ENCODE measurements at regions not wholly inside any gene's neighbourhood (a gene's known extent, or its start where the extent isn't known, plus 50 kb on each side); places are given as distances from the start of the nearest gene placed in this dataset.

GRCh38 chr10:128781637-128782036 lies 655.4 kb upstream of the MKI67 start:
- Histone ChIP-seq H2AFZ (ENCODE audit: low read length) (no peak overlapping the region), H3K9me3 (ENCODE audit: low read length) (no peaks in the 10 kb centered on the region), H3K27ac (ENCODE audit: low read depth, low read length, poor library complexity, severe bottlenecking) (no peak overlapping the region), H4K20me1 (ENCODE audit: insufficient read depth, low read length) (no peaks in the 10 kb centered on the region), H3K9ac (ENCODE audit: low read length) (no peak overlapping the region), H3K9me2 (ENCODE audit: low read depth, low read length) (no peaks in the 10 kb centered on the region), H3K36me3 (ENCODE audit: insufficient read depth, low read length) (no peaks in the 10 kb centered on the region), H3K4me3 (ENCODE audit: low read depth, low read length, poor library complexity, severe bottlenecking) (no peak overlapping the region), H3F3A (ENCODE audit: insufficient read depth, low read length) (no peaks in the 10 kb centered on the region), H3K27me3 (ENCODE audit: insufficient read depth, low read length) (no peaks in the 10 kb centered on the region), H3K79me2 (ENCODE audit: insufficient read depth, low read length) (no peaks in the 10 kb centered on the region), H3K4me2 (ENCODE audit: low read length) (no peak overlapping the region), H3K4me1 (ENCODE audit: insufficient read depth, low read length, severe bottlenecking) (no peaks in the 10 kb centered on the region)
- TF ChIP-seq CTCF (IDR thresholded peaks at IDR 0.05; ENCODE audit: low read length): no peak
- no peak for TF ChIP-seq EZH2 (IDR thresholded peaks at IDR 0.05; ENCODE audit: borderline replicate concordance, low read length)

GRCh38 chr10:128784444-128784843 lies 658.2 kb upstream of the MKI67 start:
- H3K4me1 ChIP-seq (ENCODE audit: insufficient read depth, low read length, severe bottlenecking): no peaks in the 10 kb centered on the region
- no peaks in the 10 kb centered on the region for H3F3A ChIP-seq (ENCODE audit: insufficient read depth, low read length)
- TF ChIP-seq EZH2 (IDR thresholded peaks at IDR 0.05; ENCODE audit: borderline replicate concordance, low read length): no peak
- TF ChIP-seq CTCF (IDR thresholded peaks at IDR 0.05; ENCODE audit: low read length): no peak
- H4K20me1 ChIP-seq (ENCODE audit: insufficient read depth, low read length): no peaks in the 10 kb centered on the region
- no peak overlapping the region for H2AFZ ChIP-seq (ENCODE audit: low read length)
- H3K9ac ChIP-seq (ENCODE audit: low read length): no peak overlapping the region
- H3K79me2 ChIP-seq (ENCODE audit: insufficient read depth, low read length): no peaks in the 10 kb centered on the region
- no peaks in the 10 kb centered on the region for H3K9me3 ChIP-seq (ENCODE audit: low read length)
- no peak overlapping the region for H3K4me3 ChIP-seq (ENCODE audit: low read depth, low read length, poor library complexity, severe bottlenecking)
- H3K27me3 ChIP-seq (ENCODE audit: insufficient read depth, low read length): no peaks in the 10 kb centered on the region
- no peaks in the 10 kb centered on the region for H3K36me3 ChIP-seq (ENCODE audit: insufficient read depth, low read length)
- no peaks in the 10 kb centered on the region for H3K9me2 ChIP-seq (ENCODE audit: low read depth, low read length)
- no peak overlapping the region for H3K4me2 ChIP-seq (ENCODE audit: low read length)
- no peak overlapping the region for H3K27ac ChIP-seq (ENCODE audit: low read depth, low read length, poor library complexity, severe bottlenecking)

- H3K27me3 ChIP-seq (ENCODE audit: insufficient read depth, low read length): no peaks in the 10 kb centered on the region
- no peaks in the 10 kb centered on the region for H3K79me2 ChIP-seq (ENCODE audit: insufficient read depth, low read length)
- no peaks in the 10 kb centered on the region for H3K9me2 ChIP-seq (ENCODE audit: low read depth, low read length)
- H3K4me1 ChIP-seq (ENCODE audit: insufficient read depth, low read length, severe bottlenecking): no peaks in the 10 kb centered on the region
- no peak overlapping the region for H2AFZ ChIP-seq (ENCODE audit: low read length)
- H3K27ac ChIP-seq (ENCODE audit: low read depth, low read length, poor library complexity, severe bottlenecking): no peak overlapping the region
- H3K9ac ChIP-seq (ENCODE audit: low read length): no peak overlapping the region
- H3K9me3 ChIP-seq (ENCODE audit: low read length): no peaks in the 10 kb centered on the region
- TF ChIP-seq CTCF (IDR thresholded peaks at IDR 0.05; ENCODE audit: low read length): no peak
- TF ChIP-seq EZH2 (IDR thresholded peaks at IDR 0.05; ENCODE audit: borderline replicate concordance, low read length): no peak
- no peaks in the 10 kb centered on the region for H3K36me3 ChIP-seq (ENCODE audit: insufficient read depth, low read length)
- no peak overlapping the region for H3K4me2 ChIP-seq (ENCODE audit: low read length)
- no peaks in the 10 kb centered on the region for H4K20me1 ChIP-seq (ENCODE audit: insufficient read depth, low read length)
- H3F3A ChIP-seq (ENCODE audit: insufficient read depth, low read length): no peaks in the 10 kb centered on the region
- H3K4me3 ChIP-seq (ENCODE audit: low read depth, low read length, poor library complexity, severe bottlenecking): no peak overlapping the region
These were observed 666.4 kb upstream of the MKI67 start for GRCh38 chr10:128792426-128793140.
